ENCODE measurements at regions not wholly inside any gene's neighbourhood (a gene's known extent, or its start where the extent isn't known, plus 50 kb on each side); places are given as distances from the start of the nearest gene placed in this dataset.
A peak's percentile ranks its signal among the peaks of the same experiment; 100 is the strongest.
"Not testable (repeated sequence)": the region's sequence is repeated elsewhere in the genome, so short reads cannot be mapped to it uniquely, and the experiment has no call there.

DNA sequence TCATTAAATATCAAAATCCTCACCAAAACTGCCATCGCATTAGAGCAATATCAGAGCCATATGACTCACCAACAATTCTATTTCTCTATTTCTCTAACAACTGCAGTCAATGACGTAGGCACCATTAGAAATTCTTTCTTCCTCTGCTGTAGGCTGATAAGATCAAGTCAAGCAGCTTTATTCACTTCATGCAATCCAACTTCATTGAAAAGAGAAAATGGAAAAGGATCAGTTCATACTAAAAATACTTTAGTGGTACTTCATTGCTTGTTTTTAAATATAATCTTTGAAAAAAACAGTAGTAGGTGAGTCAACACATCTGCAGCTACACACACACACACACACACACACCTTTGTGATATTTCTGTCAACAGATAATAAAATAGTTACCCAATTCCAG lies 345.3 kb upstream of the TENM3 start:
- in situ Hi-C loops (cut with HindIII; ENCODE audit: low sequenced_read_pairs): no loop called here
- DNase-seq (ENCODE audit: low read depth, low spot score): peak; percentile 45
- H3K4me3 ChIP-seq (ENCODE audit: low read depth, low read length): no peak overlapping the region
- TF ChIP-seq, protein P1, sequence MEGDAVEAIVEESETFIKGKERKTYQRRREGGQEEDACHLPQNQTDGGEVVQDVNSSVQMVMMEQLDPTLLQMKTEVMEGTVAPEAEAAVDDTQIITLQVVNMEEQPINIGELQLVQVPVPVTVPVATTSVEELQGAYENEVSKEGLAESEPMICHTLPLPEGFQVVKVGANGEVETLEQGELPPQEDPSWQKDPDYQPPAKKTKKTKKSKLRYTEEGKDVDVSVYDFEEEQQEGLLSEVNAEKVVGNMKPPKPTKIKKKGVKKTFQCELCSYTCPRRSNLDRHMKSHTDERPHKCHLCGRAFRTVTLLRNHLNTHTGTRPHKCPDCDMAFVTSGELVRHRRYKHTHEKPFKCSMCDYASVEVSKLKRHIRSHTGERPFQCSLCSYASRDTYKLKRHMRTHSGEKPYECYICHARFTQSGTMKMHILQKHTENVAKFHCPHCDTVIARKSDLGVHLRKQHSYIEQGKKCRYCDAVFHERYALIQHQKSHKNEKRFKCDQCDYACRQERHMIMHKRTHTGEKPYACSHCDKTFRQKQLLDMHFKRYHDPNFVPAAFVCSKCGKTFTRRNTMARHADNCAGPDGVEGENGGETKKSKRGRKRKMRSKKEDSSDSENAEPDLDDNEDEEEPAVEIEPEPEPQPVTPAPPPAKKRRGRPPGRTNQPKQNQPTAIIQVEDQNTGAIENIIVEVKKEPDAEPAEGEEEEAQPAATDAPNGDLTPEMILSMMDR (IDR thresholded peaks at IDR 0.05; ENCODE audit: low read depth, low read length): no peak

DNA sequence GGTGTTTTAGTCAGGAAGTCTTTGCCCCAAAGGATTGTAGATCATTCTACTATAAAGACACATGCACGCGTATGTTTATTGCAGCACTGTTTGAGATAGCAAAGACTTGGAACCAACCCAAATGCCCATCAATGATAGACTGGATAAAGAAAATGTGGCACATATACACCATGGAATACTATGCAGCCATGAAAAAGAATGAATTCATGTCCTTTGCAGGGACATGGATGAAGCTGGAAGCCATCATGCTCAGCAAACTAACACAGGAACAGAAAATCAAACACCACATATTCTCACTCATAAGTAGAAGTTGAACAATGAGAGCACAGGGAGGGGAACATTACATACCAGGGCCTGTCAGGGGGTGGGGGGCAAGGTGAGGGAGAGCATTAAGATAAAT lies 340.8 kb upstream of the TENM3 start:
- in situ Hi-C loops (cut with HindIII; ENCODE audit: low sequenced_read_pairs); H3K4me3 ChIP-seq (ENCODE audit: low read depth, low read length); DNase-seq (ENCODE audit: low read depth, low spot score): not testable (repeated sequence)

DNA sequence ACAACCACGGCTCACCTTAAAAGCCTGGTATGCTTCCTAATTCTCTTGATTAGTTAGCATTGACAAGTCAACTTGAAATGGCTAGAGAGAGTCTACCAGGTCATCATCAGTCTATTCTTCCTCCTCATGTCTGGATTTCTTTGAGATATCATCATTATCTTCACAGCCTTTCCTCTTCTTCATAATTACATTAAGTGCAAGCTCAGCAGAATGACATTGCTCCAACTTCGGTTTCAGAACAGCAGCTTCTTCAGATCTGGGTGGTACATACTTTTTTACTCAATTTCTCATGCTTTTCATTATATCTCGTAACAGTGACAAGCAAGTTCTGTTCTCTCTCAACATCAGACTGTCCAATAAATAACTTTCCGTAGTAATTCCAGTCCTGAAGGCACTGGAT lies 337.5 kb upstream of the TENM3 start:
- H3K4me3 ChIP-seq (ENCODE audit: low read depth, low read length): no peak overlapping the region
- no peak for DNase-seq (ENCODE audit: low read depth, low spot score)
- TF ChIP-seq, protein P1 (IDR thresholded peaks at IDR 0.05; ENCODE audit: low read depth, low read length): no peak
- in situ Hi-C loops (cut with HindIII; ENCODE audit: low sequenced_read_pairs): no loop called here

DNA sequence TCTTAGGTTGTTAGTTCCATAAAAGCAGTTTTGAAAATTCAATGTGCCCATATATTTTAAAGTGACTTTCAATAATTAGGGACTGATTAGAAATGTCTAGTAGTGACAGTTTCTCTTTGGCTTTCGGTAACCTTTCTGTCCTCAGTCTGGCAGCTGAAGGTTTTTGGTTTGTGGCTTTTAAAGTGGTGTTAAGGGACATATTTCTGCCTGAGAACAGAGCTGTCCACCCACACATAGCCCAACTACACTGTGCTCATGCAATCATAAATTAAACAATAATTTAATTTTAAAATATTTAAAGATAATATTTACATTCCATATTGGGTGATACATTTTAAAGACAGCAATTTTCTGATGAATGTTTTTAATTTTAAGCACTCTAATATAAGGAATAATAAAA lies 335.0 kb upstream of the TENM3 start:
- DNase-seq (ENCODE audit: low read depth, low spot score): no peak
- in situ Hi-C loops (cut with HindIII; ENCODE audit: low sequenced_read_pairs): no loop called here
- TF ChIP-seq, protein P1 (IDR thresholded peaks at IDR 0.05; ENCODE audit: low read depth, low read length): no peak
- H3K4me3 ChIP-seq (ENCODE audit: low read depth, low read length): no peak overlapping the region

DNA sequence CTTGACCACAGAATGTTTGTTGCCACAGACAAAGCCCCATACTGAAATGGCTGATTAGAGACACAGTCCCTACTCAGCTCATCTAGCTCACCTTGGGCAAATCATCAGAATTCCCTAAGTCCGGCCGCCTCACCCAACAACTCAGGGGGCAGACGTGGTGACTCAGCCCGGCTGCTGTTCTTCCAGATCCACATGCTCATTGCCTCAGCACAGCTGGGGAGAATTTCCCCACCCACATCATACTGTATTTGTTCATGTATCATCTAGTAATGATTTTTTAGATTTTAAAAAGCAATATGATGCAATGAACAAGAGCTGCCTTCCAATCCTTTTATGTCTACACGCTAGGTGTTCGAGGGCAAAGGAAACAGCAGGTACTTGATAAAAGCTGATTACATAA lies 333.8 kb upstream of the TENM3 start:
- peak; percentile 64 for DNase-seq (ENCODE audit: low read depth, low spot score)
- in situ Hi-C loops (cut with HindIII; ENCODE audit: low sequenced_read_pairs): no loop called here
- TF ChIP-seq, protein P1 (IDR thresholded peaks at IDR 0.05; ENCODE audit: low read depth, low read length): no peak
- H3K4me3 ChIP-seq (ENCODE audit: low read depth, low read length): no peak overlapping the region

DNA sequence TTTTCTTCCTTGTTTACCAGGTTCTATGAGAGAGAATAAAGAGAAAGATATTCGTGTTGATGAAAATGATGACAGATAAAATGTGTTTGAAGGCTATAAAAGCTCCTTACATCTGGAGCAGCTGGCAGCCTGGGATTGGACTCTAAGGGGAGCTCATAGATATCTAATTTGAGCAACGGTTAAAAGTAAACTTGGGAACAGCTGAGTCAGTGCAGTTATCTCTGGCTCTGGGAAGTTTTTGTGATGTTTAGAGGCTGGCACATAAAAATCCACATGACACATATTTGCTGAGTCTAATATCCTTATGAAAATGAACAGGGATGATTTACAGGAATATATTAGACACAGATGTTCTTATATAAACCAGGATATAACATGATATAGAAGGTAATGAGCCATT lies 331.8 kb upstream of the TENM3 start:
- peak; percentile 19 for DNase-seq (ENCODE audit: low read depth, low spot score)
- in situ Hi-C loops (cut with HindIII; ENCODE audit: low sequenced_read_pairs): no loop called here

DNA sequence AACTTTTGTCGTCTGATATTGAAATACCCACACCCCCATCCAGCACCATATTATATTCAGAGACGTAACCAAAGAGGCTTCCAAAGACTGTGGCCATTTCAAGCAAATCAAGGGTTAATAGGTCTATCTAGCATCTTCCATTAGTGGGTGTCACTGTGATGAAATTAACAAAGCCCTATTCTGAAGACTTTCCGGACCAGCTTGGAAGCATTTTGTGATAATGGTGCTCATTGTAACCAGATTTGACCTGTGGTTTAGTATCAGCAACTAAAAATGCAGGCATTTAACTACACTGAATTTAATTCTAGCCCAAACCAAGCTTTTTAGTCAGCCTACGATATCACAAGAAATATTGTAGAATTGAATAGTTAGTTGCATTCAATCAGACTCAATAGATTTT lies 309.7 kb upstream of the TENM3 start:
- H3K4me3 ChIP-seq (ENCODE audit: low read depth, low read length): no peak overlapping the region
- in situ Hi-C loops (cut with HindIII; ENCODE audit: low sequenced_read_pairs): no loop called here
- TF ChIP-seq, protein P1 (IDR thresholded peaks at IDR 0.05; ENCODE audit: low read depth, low read length): no peak
- DNase-seq (ENCODE audit: low read depth, low spot score): no peak

More for the DNA sequence above, 331.8 kb upstream of the TENM3 start:
- H3K4me3 ChIP-seq (ENCODE audit: low read depth, low read length): no peak overlapping the region
- TF ChIP-seq, protein P1 (IDR thresholded peaks at IDR 0.05; ENCODE audit: low read depth, low read length): no peak

Measured in astrocyte of the spinal cord (primary cell).